GM20000 (cell line): ENCODE measurements at regions not wholly inside any gene's neighbourhood (a gene's known extent, or its start where the extent isn't known, plus 50 kb on each side); places are given as distances from the start of the nearest gene placed in this dataset.

Experiments
- DNase-seq: peaks from one replicate; pipeline ENCODE4 v3.0.0; 2012; ENCODE audit warnings: low spot score
- CTCF ChIP-seq: IDR thresholded peaks from 2 replicates; pipeline ENCODE4 v1.5.1; 2012; ENCODE audit warnings: mild to moderate bottlenecking, control low read depth; ENCODE audit errors: extremely low read depth, missing control alignments

- TF ChIP-seq CTCF: no peak
- DNase-seq: no peak
These were observed 1102.3 kb downstream of the GRM8 start for GRCh38 chr7:126150278-126150958.

- TF ChIP-seq CTCF: no peak
- no peak for DNase-seq
These were observed 1111.8 kb downstream of the GRM8 start for GRCh38 chr7:126140858-126141466.

- no peak for TF ChIP-seq CTCF
- DNase-seq: no peak
These were observed 1132.8 kb downstream of the GRM8 start for GRCh38 chr7:126119981-126120380.

GRCh38 chr7:126103582-126103981 lies 1149.2 kb downstream of the GRM8 start:
- no peak for DNase-seq
- TF ChIP-seq CTCF: no peak

GRCh38 chr7:126083014-126083413 lies 1153.4 kb upstream of the POT1 start:
- no peak for TF ChIP-seq CTCF

GRCh38 chr7:126079581-126079980 lies 1150.0 kb upstream of the POT1 start:
- TF ChIP-seq CTCF: no peak

More at GRCh38 chr7:126083014-126083413, 1153.4 kb upstream of the POT1 start:
- DNase-seq: no peak

GRCh38 chr7:126079151-126079550 lies 1149.5 kb upstream of the POT1 start:
- no peak for TF ChIP-seq CTCF

More at GRCh38 chr7:126079581-126079980, 1150.0 kb upstream of the POT1 start:
- DNase-seq: peak; percentile 2

More at GRCh38 chr7:126079151-126079550, 1149.5 kb upstream of the POT1 start:
- DNase-seq: no peak
